NOMO-1 (cell line): ENCODE measurements at regions not wholly inside any gene's neighbourhood (a gene's known extent, or its start where the extent isn't known, plus 50 kb on each side); places are given as distances from the start of the nearest gene placed in this dataset.
"Not testable (repeated sequence)": the region's sequence is repeated elsewhere in the genome, so short reads cannot be mapped to it uniquely, and the experiment has no call there.

Source experiments
- DNase-seq, 2 experiments: peaks; one replicate each; lab custom pipeline; 2025; ENCODE audit not compliant: unreplicated experiment in 2 of 2; lab: John Stamatoyannopoulos, UW

DNA sequence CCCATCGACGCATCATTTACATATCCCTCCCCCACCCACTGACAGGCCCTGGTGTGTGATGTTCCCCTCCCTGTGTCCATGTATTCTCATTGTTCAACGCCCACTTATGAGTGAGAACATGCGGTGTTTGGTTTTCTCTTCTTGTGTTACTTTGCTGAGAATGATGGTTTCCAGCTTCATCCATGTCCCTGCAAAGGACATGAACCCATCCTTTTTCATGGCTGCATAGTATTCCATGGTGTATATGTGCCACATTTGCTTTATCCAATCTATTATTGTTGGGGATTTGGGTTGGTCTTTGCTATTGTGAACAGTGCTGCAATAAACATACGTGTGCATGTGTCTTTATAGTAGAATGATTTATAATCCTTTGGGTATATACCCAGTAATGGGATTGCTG, 243.3 kb downstream of the TTC6 start:
- not testable (repeated sequence) for DNase-seq

DNA sequence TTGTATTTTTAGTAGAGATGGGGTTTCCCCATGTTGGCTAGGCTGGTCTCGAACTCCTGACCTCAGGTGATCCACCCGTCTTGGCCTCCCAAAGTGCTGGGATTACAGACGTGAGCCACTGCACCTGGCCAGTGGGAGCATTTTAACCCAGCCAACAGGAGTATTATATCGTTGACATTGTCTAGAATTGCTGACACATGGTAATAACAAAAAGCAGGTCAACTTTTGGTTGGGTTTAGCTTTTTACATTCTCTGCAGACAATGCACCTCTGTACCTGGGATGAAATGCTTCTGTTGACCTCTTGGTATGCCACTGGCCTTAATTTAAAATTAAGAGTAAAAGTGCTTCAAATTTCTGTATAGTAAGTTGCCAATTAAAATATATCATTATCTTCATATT, 245.6 kb downstream of the TTC6 start:
- DNase-seq: not testable (repeated sequence)

DNA sequence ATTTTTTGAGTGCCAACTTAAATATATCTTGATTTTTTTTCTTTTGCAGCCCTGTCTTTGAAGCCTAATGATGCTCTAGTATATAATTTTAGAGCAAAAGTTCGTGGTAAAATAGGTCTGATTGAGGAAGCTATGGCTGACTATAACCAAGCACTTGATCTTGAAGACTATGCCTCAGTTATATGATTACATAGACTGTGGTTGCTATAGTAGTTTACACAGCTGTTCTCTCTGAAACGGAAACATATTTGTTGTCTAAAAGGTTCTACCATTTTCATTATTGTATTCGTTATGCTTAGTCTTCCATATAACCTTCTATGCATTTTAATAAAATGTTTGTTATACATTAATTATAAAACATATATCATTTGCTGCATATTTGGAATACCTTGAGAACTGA, 246.7 kb downstream of the TTC6 start:
- no peak for DNase-seq

DNA sequence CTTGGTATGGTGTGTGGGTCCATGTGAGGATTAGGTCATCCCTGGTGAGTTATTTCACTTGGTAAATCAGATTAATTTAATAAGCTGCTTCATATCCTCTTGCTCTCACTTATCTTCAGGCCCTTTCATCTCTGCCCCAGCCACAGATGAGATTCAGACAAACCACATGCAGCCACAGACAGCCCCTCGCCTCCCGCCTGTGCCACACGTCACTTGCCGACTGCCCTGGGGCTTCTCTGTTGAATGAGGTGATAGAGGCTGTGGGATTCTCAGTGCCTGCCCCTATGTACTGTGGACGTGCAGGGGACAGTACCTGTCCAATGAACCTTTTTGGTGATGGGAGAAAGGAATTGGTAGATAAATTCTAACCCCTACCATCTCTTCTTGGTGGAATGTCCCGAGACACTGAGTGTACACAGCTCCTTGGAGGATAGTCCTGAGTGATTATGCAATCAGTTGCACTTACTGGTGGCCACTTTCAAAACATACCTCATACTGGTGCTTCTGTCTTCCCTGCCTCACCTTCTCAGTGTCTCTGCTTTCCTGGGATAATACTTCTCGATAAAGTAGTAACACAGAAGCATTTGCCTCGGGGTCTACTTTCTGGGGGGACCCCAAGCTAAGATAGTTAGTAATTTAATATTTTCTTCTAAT, 248.7 kb downstream of the TTC6 start:
- DNase-seq: no peak

DNA sequence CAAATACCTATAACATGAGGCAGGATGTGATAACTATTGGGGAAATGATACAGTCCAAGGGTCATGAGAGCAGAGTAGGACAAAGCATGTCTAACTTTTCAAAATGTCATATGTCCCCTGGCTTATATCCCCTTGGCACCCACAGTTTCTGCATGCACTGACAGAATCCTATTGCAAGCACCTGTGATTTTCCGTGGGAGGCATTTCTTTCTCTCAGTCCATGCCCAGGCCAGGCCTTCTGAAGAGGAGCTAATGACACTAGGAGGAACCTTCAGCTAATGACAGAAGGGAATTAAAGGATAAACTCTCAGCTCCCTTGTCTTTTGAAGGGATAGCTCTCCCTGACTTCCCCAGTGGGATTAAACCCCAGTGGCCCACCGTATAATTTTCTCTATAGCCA, 249.2 kb downstream of the TTC6 start:
- DNase-seq: no peak

DNA sequence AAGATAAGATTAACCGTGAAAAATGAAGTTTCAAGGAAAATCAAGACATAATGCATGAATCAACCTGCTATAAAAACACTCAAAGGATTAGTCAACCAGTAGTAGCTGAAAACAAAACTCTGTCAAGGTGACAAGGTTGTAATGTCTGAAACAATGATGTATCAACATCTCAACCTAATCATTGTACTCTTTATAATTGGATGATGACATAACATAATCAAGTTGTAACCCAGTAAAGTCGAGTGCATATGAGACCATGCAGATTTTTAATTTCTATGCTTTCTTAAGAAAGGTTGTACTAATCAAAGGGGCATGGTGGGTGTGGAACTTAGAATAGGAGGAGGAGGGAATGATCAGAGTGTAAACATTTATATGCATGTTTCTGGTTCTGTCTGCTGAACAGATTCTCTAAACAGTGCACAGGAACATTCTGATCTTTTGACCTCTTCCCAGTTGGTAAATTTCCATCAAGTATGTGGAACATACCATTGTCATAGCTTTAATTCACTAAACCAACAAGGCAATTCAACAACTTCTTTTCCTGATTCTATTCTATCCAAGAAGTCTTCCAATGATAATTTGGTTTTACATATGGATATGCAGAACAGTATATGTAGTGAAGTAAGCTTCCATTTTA, 253.7 kb downstream of the TTC6 start:
- DNase-seq: no peak

DNA sequence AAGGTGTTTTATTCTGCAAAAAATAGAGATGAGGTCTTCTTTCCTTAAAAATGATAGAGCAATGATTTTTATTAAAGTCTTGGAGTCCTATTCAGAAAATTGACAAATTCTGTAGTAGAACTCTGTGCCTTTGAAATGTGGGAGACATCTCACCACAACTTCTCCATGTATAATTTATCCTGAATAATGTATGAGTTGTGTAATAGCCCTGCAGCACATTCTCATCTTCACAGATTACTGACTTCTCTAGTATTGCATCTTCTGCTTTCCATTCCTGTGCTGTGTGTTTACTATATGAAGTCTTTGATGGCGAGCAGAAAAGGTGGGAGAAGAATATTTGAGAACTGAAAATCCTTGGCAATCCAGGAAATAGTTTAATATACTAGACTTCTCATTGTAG, 255.6 kb downstream of the TTC6 start:
- no peak for DNase-seq

DNA sequence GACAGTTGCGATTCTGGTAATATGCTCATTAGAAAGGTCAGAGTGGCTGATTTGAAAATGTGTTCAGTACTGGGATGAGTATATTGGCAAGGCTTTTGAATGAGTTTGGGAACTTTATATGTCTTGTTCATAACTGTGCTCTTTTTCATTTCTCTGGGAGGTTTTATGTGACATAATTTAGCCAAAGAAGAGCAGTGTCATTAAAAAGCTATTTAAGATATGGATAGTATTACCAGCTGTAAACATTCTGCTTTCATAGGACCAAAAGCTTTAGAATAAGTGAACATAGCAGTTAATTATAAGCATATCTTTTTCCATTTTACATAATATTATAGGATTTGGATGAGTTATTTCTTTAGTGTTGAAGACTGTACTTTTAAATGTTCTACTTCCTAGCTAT, 260.4 kb downstream of the TTC6 start:
- no peak for DNase-seq

DNA sequence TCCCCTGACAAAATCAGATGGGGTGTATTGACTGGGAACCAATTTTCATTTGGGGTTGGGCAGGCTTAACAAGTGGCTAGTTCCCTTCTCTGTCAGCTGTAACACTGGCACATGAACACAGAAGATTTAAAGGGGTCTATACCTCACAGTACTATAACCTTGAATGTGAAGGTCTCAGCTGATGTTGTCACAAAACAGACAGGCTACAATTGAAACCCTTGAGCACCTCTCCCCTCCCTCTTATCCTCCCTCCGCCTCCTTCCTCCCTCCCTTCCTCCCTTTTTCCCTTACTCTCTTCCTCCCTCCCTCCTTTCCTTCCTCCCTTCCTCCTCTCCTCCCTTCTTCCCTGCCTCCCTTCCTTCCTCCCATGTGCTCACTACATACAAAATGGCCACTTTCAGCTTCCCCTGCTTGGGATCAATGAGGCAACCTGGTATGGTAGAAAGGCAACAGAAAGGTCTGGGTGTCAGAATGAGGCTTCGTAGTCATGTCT, 262.4 kb downstream of the TTC6 start:
- DNase-seq: no peak

DNA sequence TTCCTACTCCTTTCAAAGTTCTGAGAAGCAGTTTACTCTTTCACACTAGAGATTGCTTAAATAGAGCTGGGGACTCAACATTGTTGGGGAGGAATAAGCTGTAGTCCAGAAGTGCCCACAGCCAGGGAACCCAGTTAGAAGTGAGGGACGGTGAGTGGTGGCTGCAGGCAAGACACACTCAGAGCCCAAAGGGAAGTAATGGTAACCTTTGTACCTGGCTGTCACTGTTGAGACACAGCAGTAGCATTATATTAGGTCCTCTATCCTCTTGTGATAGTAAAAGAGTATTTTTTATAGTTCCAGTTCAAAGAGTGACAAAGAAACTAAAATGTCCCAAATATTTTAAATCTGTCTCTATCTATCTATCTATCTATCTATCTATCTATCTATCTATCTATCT, 263.3 kb downstream of the TTC6 start:
- DNase-seq: no peak

DNA sequence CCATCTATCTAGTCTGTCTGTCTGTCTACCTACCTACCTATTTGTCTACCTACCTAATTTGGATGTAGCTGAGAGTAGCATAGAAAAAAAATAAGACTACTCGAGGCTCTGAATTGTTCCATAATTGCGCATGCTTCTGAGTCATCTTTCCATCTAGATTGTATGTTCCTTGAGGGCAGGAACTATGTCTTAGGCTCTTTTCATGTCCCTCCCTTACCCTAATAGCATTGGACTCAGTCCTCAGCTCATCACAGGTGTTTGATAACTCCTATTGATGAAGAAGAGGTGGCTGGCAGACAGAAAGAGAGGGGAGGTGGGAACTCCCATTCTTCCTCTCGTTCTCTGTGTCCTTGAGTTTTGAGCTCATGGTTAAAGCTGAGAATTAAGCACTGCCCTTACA, 263.7 kb downstream of the TTC6 start:
- no peak for DNase-seq

DNA sequence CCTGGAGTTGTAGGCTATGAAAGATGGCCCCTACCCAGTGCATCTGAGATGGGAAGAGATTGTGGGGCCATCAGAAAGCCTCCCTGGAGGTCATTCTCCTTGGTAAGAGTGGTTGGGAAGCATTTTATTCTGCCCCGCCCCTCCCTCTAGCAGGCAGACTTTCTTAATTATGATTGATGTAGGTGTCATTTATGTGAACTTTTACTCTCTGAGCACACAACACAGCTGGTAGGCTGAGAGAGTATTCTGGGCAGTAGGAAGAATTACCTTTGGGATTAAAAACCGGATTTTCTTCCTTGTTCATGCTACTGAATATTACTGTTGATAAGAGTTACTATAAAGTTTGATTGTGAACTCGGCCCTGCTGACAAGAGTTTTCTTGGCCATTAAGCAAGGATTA, 266.8 kb downstream of the TTC6 start:
- DNase-seq: no peak

DNA sequence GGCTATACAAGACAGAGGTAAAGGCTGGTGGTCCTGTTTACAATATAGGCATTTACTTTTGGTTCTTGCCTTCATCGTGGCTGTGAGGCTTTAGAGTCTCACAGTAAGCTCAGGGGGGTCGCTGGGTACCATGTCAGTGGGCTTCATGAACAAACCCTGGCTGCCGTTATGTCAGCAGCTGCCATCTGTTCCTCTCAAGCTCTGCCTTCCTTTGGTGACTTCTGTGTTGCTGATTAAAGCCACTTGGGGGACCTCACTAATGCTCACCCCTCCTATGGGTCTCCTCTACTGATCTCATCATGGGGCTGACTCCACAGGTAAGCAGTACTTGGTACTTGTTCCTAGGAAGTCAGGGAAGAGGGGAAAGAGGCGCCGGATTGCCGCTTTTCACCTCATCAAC, 268.7 kb downstream of the TTC6 start:
- DNase-seq: no peak

DNA sequence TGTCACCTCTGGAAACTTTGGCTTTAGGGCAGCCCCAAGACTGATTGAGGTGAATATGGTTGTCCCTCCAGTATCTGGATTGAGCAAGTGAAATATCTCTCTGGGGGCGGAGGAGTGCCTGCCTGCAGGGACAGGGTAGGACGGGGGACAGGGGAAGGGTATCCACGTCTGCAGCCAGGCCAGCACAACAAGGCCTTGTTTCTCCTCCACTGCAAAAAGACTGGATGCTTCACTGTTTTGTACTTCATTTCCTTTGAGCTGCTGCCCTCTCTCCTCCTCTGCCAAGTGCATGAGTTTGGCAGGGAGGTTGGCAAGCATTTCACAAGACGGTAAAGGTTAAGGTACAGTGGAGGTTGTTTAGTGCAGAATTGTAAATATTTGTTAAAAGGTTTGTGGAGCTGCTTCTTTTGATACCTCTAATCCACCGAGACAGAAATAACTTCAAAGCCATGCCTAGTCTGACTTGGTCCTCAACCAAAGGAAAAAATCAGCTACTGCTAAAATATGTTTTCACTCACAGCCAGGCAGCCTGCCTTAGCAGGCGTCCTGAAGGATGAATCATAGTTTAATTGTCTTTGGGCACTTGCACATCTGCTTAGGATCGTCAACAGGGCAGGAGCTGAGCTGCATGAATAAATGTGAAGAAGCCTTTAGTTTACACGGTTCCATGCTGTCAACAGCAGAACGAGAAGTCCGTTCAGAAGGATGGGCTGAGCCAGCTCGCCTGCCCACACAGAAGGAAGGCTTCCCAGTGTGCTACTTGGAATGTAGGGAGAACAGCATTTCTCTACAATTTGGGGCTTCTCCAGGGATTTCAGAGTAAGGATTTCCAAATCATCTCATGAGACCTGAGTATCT, 269.7 kb downstream of the TTC6 start:
- DNase-seq: no peak

DNA sequence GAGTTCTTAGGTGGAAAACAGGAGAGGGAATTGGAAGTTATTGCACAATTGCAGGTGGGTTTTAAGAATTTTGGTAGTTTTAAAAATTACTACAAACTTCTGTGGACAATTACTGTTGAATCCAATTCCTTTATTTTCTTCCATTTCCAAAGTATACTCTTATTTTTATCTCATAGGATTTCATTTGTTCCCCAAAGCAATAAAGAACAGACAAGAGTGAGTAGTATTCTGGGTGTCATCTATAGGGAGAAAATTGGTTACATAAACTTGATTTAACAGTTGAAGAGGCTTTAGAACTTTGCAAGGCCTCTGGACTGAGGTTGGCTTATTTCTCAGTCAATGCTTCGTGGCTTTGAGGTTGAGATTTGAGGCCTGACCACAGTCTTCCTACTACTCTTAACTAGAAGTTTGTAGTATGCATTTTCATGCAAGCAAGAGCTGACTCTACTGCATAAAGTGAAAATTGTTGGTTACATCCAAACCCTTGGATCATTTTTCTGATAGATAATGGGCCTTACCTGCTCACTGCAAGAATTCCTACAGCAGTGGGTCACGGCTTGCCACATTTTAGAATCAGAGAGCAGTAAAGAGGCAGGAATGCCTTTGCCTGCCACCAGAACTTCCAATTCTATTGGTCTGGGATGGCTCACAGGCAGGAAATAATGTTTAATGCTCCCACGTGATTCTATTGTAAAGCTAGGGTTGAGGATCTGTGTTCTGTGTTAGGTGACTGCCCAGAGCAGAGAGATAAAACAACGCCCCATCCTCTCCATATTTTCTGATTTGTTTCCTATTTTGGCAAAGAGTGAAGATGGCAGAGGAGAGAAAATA, 270.5 kb downstream of the TTC6 start:
- no peak for DNase-seq

DNA sequence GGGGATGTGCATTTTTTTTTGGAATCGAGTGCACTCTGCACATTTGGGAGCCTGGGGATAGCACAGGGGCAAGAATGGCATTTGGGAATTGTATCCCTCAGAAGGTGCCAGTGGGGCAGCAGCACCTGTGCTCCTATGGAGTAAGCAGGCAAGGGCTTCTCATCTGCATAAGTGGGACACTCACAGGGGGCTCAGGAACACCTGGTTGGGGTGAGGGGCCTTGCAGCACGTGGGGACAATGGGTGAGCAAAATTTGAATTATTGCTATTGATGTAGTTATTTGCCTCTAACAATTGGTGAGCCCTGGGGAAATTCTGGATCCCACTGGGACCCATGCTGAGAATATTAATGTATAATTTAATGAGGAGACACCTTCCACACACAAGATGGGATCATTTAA, 274.2 kb downstream of the TTC6 start:
- DNase-seq: no peak

DNA sequence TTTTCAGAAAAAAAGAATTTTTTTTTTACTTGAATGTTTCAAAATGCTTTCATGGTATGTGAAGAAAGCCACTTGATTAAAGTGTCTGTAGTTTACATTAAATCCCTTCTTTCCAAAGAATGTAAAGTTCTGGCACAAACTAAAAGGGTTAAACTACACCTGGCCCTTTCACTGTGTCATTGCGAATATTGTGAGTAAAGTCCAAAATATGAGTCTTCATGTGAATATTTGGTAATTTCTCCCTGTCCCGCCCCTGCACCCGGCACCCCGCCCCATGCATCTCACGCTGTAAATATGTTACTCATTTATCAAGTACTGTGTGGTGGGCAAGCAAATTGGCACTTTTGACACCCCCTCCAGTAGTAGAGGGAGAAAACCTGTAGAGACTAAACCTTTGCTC, 274.7 kb downstream of the TTC6 start:
- no peak for DNase-seq

DNA sequence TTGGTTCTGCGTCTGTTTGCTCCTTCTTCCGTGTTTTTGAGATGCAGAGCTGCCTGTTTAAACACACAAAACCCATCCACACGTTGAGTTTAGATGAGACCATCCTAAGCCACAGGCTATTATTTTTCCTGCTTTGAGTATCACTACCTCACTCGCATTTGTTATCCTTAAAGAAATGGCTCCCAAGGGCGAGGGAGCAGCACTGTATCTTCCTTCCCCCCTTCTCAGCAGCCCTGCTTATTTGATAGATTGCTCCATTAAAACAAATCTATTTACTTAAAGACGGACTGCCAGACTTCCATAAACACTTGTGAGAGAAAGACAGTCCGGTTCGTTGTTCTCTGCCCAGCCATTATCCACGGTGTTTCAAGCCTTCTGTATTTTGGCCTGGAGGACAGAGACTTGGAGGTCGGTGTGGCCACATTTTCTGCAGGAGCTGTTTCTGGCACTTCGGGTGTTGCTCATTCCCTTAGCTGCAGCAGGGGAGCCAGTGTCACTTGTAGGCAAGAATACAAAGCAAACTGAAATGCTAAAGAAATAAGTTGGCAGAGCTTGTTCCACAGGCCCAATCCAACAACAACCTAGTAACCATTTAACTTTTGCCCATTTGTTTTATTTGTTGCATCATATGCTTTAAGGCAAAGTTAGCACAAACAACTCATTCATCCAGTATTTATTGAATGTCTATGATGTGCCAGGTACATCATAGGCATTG, 275.4 kb downstream of the TTC6 start:
- DNase-seq: no peak

DNA sequence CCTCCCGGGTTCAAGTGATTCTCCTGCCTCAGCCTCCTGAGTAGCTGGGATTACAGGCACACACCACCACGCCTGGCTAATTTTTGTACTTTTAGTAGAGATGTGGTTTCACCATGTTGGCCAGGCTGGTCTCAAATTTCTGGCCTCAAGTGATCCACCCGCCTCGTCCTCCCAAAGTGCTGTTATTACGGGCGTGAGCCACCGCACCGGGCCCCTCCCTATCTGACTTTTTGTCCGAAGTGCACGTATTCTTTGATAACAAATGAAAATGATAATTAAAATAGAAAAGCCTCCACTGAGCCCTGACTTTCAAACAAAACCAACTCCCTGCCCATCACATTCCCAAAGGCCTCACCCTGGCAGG, 278.6 kb downstream of the TTC6 start:
- not testable (repeated sequence) for DNase-seq

DNA sequence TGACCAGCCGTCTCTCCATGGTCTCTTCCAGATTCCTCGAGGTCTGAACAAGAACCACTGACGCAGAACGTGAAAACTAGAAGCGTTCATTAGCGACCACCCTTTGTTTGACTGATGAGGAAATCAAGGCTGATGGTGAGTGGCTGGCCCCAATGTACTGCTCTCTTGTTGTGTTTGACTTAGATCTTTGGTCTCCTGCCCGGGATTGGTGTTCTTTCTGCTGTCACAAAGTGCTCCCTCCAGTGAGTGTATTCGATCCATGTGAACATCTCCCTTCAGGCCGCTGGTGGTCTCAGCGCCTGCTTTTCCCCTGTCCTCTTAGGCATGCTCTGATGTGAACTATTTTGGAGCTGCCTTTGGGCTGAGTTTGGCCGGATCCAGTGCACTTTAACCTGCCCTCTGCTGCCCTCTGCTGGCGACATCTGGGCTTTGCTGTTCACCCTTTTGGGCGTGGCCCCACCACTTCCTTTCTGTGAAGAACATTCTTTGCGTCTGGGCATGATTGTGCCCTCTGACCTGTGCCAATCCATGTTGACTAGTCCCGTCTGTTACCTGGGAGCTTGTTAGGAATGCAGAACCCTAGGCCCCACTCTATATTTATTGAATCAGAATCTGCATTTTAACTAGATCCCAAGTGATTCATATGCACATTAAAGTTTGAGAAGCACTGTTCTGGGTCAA, 279.1 kb downstream of the TTC6 start:
- peak; percentile 34 to 47 for DNase-seq
